HG03571 (cell line): ENCODE measurements at regions not wholly inside any gene's neighbourhood (a gene's known extent, or its start where the extent isn't known, plus 50 kb on each side); places are given as distances from the start of the nearest gene placed in this dataset.

ENCODE experiments used
- ATAC-seq: cut with Tn5 transposase; IDR thresholded peaks from one replicate; pipeline ENCODE4 v1.9.1; 2021; ENCODE audit not compliant: unreplicated experiment

- no peak for ATAC-seq
Measured at GRCh38 chr16:13781575-13782338, 138.2 kb upstream of the ERCC4 start.

DNA sequence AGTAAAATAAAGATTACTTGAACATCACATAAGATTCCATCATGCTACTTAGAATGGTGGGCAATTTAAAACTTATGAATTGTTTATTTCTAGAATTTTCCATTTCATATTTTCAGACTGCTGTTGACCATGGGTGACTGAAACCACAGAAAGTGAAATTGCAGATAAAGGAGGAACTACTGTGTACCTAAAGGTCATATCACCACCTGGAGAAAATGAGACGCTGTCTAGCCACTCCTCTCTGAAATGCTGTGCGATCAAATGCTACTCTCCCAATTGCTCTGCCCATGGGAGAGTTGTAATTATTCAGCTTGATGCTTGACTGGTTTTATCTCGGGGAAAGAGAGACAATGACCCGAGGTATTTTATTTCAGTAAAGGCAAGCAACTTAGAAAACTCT lies 128.9 kb upstream of the ERCC4 start:
- ATAC-seq, result no peak

DNA sequence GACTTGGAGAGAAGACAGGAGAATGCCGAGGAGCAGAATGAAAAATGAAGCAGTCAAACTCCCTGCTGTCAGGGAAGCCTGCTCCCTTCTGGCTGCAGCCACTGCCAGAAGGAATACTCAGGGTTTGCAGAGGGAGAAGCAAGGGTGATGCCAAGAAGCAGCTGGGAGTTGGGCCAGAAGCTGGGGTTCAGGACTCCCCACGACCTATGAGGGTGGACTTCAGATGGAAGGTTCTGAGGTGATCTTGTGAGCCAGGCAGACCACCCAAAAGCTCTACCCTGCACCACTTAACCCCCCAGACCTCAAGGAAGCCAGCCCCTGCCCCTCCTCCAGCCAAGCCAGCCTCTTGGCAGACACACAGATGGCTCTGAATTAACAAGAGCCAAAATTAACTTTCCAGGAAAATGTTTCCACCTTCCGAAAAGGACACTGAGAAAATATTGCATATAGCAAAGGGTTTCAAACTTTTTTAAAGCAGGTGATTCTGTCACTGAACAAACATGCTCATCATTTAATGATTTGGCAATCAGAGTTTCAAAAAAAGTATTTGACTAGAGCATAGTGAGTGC lies 126.0 kb upstream of the ERCC4 start:
- no peak for ATAC-seq

- no peak for ATAC-seq
Measured at GRCh38 chr16:13795131-13795530, 124.8 kb upstream of the ERCC4 start.

DNA sequence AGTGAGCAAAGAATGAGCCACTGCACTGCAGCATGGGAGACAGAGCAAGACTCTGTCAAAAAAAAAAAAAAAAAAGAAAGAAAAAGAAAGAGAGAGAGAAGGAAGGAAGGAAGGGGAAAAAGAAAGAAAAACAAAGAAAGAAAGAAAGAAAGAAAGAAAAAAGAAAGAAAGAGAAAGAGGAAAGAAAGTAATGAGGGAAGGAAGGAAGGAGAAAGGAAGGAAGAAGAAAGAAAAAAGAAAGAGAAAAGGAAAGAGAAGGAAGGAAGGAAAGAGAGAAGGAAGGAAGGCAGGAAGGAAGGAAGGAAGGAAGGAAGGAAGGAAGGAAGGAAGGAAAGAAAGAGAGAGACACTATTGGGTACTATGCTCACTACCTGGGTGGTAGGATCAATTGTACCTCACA lies 122.2 kb upstream of the ERCC4 start:
- ATAC-seq, result no peak

GRCh38 chr16:13798211-13798610 lies 121.7 kb upstream of the ERCC4 start:
- ATAC-seq, result no peak

- ATAC-seq, result no peak
Measured at GRCh38 chr16:13803974-13804373, 116.0 kb upstream of the ERCC4 start.

DNA sequence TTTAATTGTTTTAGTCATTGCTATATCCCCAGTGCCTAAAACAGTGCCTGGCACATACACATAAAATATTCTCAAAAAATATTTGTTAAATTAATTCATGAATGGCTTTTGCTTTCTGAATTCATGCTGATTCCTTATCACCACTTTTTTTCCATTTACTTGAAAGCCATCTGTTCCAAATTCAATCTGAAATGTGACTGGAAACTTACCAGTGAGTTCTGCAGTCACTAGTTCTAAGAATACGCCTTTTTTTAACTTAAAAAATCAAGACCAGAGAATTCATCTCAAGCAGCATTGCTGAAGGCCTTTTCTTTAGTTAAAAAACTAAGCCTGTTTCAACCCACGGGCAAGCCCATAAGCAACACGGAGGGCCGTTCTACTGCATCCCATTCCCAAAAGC lies 114.0 kb upstream of the ERCC4 start:
- no peak for ATAC-seq

DNA sequence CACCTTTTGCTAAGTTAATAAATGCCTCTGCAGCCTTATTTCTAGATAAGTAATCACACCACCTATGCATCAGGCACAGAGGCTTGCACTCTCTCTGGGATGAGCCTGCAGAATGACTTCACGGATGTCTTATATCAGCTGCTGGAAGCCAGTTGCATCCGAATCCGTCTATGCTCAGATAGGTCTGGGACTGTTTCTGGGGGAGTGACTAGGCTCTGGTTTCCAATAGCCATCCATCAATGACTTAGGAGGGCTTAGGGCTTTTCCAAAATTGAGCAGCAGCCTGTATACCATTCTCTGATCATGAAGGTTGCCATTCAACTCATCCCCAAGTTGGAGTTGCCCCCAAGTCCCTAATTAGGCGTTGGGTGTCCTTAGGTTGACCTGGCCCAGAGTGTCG lies 113.3 kb upstream of the ERCC4 start:
- ATAC-seq, result no peak

GRCh38 chr16:13808102-13808501 lies 111.9 kb upstream of the ERCC4 start:
- ATAC-seq, result no peak

DNA sequence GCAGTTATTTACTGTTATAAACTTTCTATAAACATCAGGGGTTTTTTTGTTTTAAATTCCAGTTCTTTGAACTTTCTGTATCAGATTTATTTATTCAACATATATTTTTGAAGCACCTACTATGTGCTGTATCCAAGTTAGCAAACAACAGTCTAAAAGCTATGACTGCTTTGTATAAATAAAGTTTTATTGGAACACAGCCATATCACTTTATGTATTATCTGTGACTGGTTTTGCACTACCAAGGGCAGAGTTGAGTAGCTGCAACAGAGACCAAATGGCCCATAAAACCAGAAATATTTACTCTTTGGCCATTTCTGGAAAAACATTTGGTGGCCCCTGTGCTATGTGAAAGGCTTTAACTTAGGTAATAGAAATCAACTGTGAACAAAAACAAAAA lies 110.2 kb upstream of the ERCC4 start:
- no peak for ATAC-seq

GRCh38 chr16:13811834-13812233 lies 108.1 kb upstream of the ERCC4 start:
- ATAC-seq, result no peak

- ATAC-seq, result no peak
Measured at GRCh38 chr16:13816701-13817100, 103.3 kb upstream of the ERCC4 start.

DNA sequence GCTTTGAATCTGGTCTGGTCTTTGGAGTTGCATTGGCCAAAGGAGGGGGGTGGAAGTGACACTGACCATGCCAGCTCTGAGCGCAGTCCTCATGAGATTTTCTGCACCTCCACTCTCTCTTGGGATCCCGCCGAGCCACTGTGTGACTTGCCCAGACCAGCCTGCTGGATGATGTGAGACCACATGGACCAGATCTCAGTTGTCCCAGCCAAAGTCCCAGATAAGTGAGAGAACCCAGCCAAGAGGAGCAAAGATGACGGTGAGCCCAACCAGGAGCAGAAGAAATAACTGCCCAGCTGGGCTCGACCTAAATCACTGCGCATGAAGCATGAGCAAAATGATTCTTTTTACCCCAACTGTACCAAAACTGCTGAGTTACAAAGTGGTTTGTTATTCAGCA lies 96.5 kb upstream of the ERCC4 start:
- ATAC-seq, result no peak

GRCh38 chr16:13829697-13830299 lies 90.2 kb upstream of the ERCC4 start:
- ATAC-seq, result no peak

GRCh38 chr16:13833515-13833914 lies 86.4 kb upstream of the ERCC4 start:
- no peak for ATAC-seq

DNA sequence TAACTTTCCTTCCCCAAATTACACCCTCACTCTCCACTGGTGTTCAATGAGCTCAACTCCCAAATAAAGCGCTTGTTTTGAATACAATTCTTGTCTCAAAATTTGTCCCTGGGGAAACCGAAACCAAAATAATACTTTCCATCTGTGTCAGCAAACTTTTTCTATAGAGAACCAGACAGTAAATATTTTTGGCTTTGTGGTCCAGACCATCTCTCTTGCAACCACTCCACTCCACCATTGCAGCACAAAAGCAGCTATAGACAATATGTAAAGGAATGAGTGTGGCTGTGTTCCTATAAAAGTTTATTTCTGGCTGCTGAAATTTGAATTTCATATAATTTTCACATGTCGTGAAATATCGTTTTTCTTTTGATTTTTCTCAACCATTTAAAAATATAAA lies 84.6 kb upstream of the ERCC4 start:
- ATAC-seq, result no peak

DNA sequence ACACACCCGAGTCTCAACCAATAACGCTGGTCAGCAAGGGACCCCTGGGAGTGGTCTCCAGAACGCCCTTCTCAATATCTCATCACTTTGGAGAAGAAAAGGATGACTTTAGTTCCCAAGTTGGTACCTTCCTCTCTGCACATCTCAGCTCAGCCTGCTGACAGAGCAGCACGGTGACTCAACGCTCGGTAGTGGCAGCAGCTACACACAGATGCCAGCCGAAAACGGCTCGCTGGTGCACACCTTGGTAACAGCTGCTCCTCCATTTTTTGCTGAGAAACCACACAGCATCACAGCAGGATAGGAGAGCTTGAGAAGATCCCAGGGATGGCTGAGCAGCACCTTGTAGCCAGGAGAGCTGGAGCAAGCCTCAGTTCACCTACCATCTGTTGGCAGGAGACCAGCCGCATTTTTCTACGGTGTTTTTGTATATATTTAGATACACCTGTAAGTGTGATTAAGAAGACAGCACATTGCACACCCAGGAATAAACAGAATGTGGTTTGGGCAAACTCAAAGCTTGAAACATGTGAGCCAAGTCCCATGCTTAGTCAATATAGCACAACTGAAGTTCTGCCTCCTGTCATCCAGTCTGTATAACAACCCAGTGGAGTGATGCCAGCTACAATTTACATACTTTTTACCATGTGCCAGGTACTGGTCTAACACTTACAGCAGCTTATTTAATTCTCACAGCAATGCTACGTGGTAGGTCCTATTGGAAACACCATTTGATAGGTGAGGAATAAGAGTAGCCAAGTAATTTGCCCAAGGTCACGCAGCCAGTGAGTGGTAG lies 83.8 kb upstream of the ERCC4 start:
- ATAC-seq, result no peak

DNA sequence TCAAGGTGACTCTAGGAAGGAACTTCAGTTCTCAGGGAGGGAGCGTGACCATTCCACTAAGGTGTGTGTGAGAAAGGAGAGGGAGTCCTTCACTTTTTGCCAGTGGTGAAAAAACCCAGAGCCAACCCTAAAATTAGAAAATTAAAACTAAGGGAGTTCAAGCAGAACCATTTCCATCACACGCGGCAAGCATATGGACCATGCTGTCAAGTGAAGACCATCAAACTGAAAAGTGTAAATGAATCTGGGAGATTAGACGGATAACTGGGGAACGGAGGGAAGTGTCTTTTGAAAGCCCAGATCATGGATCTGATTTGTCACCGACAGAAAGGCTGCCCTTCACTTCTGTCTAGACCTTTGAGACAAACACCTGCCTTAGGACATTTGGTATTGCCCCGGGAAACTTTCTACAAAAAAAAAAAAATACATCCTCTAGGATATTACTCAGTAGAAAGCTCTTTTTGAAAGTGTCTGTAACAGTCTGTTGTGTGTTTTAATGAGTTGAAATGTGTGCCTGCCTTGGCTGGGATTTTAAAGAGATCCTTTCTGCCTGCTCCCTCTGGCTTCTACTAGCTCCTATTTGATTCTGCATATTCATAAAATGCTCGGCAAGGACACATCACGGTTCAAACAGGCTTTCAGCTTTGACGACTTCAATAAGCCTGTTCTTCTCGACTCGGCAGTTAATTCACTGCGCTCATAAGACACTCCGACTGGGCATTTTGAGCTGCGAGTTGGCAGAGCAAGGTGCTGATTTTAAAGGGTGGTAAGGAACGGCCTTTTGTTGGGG lies 81.4 kb upstream of the ERCC4 start:
- no peak for ATAC-seq

GRCh38 chr16:13839577-13839976 lies 80.4 kb upstream of the ERCC4 start:
- no peak for ATAC-seq

GRCh38 chr16:13845232-13845631 lies 74.7 kb upstream of the ERCC4 start:
- no peak for ATAC-seq
